H1 (cell line): ENCODE measurements at regions not wholly inside any gene's neighbourhood (a gene's known extent, or its start where the extent isn't known, plus 50 kb on each side); places are given as distances from the start of the nearest gene placed in this dataset.
"Not testable (repeated sequence)": the region's sequence is repeated elsewhere in the genome, so short reads cannot be mapped to it uniquely, and the experiment has no call there.

ENCODE experiments used
- CTCF ChIA-PET: fragments of 300-600 bp; sonication (Branson Sonifier 250); formaldehyde crosslinking; loops from one replicate; lab custom pipeline; 2021; ENCODE audit not compliant: partially characterized antibody; lab: Charles Lee
- POLR2A ChIA-PET: fragments of 300-600 bp; sonication (Branson Sonifier 250); formaldehyde crosslinking; loops from one replicate; lab custom pipeline; 2021; ENCODE audit warnings: inconsistent platforms; ENCODE audit not compliant: partially characterized antibody; lab: Charles Lee
- DNase-seq, 2 experiments: peaks; one replicate each; pipeline versions ENCODE4 v3.0.0 to v3.0.0-alpha.2; 2010 to 2022; ENCODE audit warnings: low spot score in 2 of 2, low read depth in 1 of 2, mixed read lengths in 1 of 2
- FAIRE-seq: peaks from 2 replicates; lab custom pipeline; 2011; peaks lifted over from hg19 to GRCh38; lab: Jason Lieb, UNC
- H2AFZ ChIP-seq: 2 replicates; pipeline ENCODE4 v1.8.1; 2012; ENCODE audit warnings: low read length, inconsistent platforms
- H2AK5ac ChIP-seq: 2 replicates; pipeline ENCODE4 v1.6.1; 2013; ENCODE audit warnings: low read depth, low read length
- H2BK120ac ChIP-seq: replicated peaks from 2 replicates; pipeline ENCODE3; 2013; ENCODE audit warnings: low read depth, low read length, inconsistent platforms
- H2BK12ac ChIP-seq: 2 replicates; pipeline ENCODE4 v1.6.1; 2013; ENCODE audit warnings: low read depth, low read length
- H2BK15ac ChIP-seq: 2 replicates; pipeline ENCODE4 v1.6.1; 2013; ENCODE audit warnings: low read length
- H2BK20ac ChIP-seq: 2 replicates; pipeline ENCODE4 v1.6.1; 2013; ENCODE audit warnings: low read length
- H2BK5ac ChIP-seq: 2 replicates; pipeline ENCODE4 v1.6.1; 2013; ENCODE audit warnings: low read depth, low read length
- H3K14ac ChIP-seq: 2 replicates; pipeline ENCODE4 v1.6.1; 2013; ENCODE audit warnings: inconsistent platforms; ENCODE audit not compliant: insufficient read length
- H3K18ac ChIP-seq: 2 replicates; pipeline ENCODE4 v1.6.1; 2013; ENCODE audit warnings: low read length; ENCODE audit errors: extremely low read depth
- H3K23ac ChIP-seq: 2 replicates; pipeline ENCODE4 v1.6.1; 2013; ENCODE audit warnings: inconsistent platforms; ENCODE audit not compliant: insufficient read length
- H3K23me2 ChIP-seq: 2 replicates; pipeline ENCODE4 v1.6.1; 2013; ENCODE audit warnings: low read depth, low read length
- H3K27ac ChIP-seq: 2 replicates; pipeline ENCODE4 v1.6.1; 2011; ENCODE audit warnings: low read depth, low read length, inconsistent platforms
- H3K27me3 ChIP-seq, 4 experiments: replicated peaks in 1 of 4; 1 replicate in 1 of 4; 2 replicates in 3 of 4; pipeline versions ENCODE4 v1.6.1 to v1.8.1; 2011 to 2013; ENCODE audit warnings: low read length in 3 of 4, mild to moderate bottlenecking in 3 of 4, inconsistent platforms in 2 of 4, mixed read lengths in 2 of 4, moderate library complexity in 1 of 4; ENCODE audit not compliant: control insufficient read depth in 3 of 4, insufficient read depth in 3 of 4; ENCODE audit errors: extremely low read depth in 1 of 4
- H3K36me3 ChIP-seq, 4 experiments: 2 replicates each; pipeline versions ENCODE4 v1.6.1 to v1.8.1; 2011 to 2013; ENCODE audit warnings: mild to moderate bottlenecking in 4 of 4, low read length in 3 of 4, moderate library complexity in 2 of 4, control low read depth in 1 of 4, inconsistent platforms in 1 of 4; ENCODE audit not compliant: insufficient read depth in 4 of 4, control insufficient read depth in 2 of 4
- H3K4ac ChIP-seq: replicated peaks from 2 replicates; pipeline ENCODE3; 2013; ENCODE audit warnings: low read length, low read depth, mixed read lengths, inconsistent platforms; ENCODE audit not compliant: insufficient read length
- H3K4me1 ChIP-seq, 4 experiments: replicated peaks in 1 of 4; 1 replicate in 1 of 4; 2 replicates in 3 of 4; pipeline versions ENCODE4 v1.6.1 to v1.8.1; 2011 to 2013; ENCODE audit warnings: low read length in 3 of 4, inconsistent platforms in 2 of 4, mixed read lengths in 1 of 4; ENCODE audit not compliant: insufficient read depth in 4 of 4, control insufficient read depth in 3 of 4
- H3K4me2 ChIP-seq, 2 experiments: 2 replicates each; pipeline versions ENCODE4 v1.6.1 to v1.8.1; 2011 to 2013; ENCODE audit warnings: low read depth in 2 of 2, low read length in 2 of 2, control low read depth in 1 of 2, inconsistent platforms in 1 of 2, mild to moderate bottlenecking in 1 of 2; ENCODE audit not compliant: insufficient read depth in 1 of 2
- H3K4me3 ChIP-seq, 4 experiments: fragments of 200-600, 300-600 bp in 1 of 4; sonication (generic), shearing (Covaris generic), sonication (Bioruptor Twin) in 1 of 4; 2 replicates each; pipeline versions ENCODE4 v1.5.1 to v1.8.1; 2011 to 2016; ENCODE audit warnings: low read length in 4 of 4, low read depth in 3 of 4, control low read depth in 2 of 4, inconsistent platforms in 2 of 4, mild to moderate bottlenecking in 2 of 4, mixed read lengths in 1 of 4, moderate library complexity in 1 of 4; ENCODE audit not compliant: insufficient read depth in 2 of 4; ENCODE audit errors: extremely low read depth in 1 of 4
- H3K56ac ChIP-seq: replicated peaks from 2 replicates; pipeline ENCODE3; 2013; ENCODE audit warnings: low read depth, mild to moderate bottlenecking, mixed read lengths, low read length, inconsistent platforms; ENCODE audit not compliant: insufficient read length
- H3K79me1 ChIP-seq: 2 replicates; pipeline ENCODE4 v1.6.1; 2013; ENCODE audit warnings: low read depth, low read length, control low read depth
- H3K79me2 ChIP-seq, 2 experiments: 2 replicates each; pipeline versions ENCODE4 v1.6.1 to v1.8.1; 2012 to 2013; ENCODE audit warnings: low read length in 2 of 2, mild to moderate bottlenecking in 2 of 2, inconsistent platforms in 1 of 2; ENCODE audit not compliant: insufficient read depth in 2 of 2, control insufficient read depth in 1 of 2
- H3K9ac ChIP-seq, 4 experiments: replicated peaks in 1 of 4; 1 replicate in 1 of 4; 2 replicates in 3 of 4; pipeline versions ENCODE4 v1.6.1 to v1.8.1; 2011 to 2013; ENCODE audit warnings: low read depth in 3 of 4, low read length in 3 of 4, control low read depth in 2 of 4, mild to moderate bottlenecking in 2 of 4, moderate library complexity in 2 of 4, inconsistent platforms in 1 of 4; ENCODE audit errors: extremely low read depth in 1 of 4
- H3K9me3 ChIP-seq, 2 experiments: 2 replicates each; pipeline versions ENCODE4 v1.6.1 to v1.8.1; 2012 to 2013; ENCODE audit warnings: mild to moderate bottlenecking in 2 of 2, moderate library complexity in 2 of 2, control low read depth in 1 of 2, inconsistent platforms in 1 of 2, low read depth in 1 of 2, low read length in 1 of 2, mixed read lengths in 1 of 2; ENCODE audit not compliant: insufficient read depth in 2 of 2
- H4K20me1 ChIP-seq, 2 experiments: replicated peaks in 1 of 2; 2 replicates each; pipeline versions ENCODE3 to v1.8.1; 2011 to 2013; ENCODE audit warnings: inconsistent platforms in 2 of 2, low read length in 2 of 2, mild to moderate bottlenecking in 1 of 2; ENCODE audit not compliant: insufficient read depth in 2 of 2, control insufficient read depth in 1 of 2
- H4K5ac ChIP-seq: 2 replicates; pipeline ENCODE4 v1.6.1; 2013; ENCODE audit warnings: low read length, low read depth, mixed read lengths, inconsistent platforms; ENCODE audit not compliant: insufficient read length
- H4K8ac ChIP-seq: 2 replicates; pipeline ENCODE4 v1.8.0; 2013; ENCODE audit warnings: mild to moderate bottlenecking, moderate library complexity, low read length, inconsistent platforms; ENCODE audit not compliant: insufficient read depth; ENCODE audit errors: extremely low read depth
- H4K91ac ChIP-seq: replicated peaks from 2 replicates; pipeline ENCODE3; 2013; ENCODE audit warnings: low read length, mixed read lengths, inconsistent platforms; ENCODE audit not compliant: insufficient read length
- MAFK ChIP-seq: IDR thresholded peaks from 2 replicates; pipeline ENCODE4 v1.6.1; 2012; ENCODE audit warnings: low read depth, mild to moderate bottlenecking, improper control_type of control experiment, low read length
- WGBS, 2 experiments: shearing (Covaris generic) in 1 of 2; methylation state at CpG; one replicate each; pipeline versions ENCODE4 v1.1.6 to v1.1.7; 2013 to 2015; ENCODE audit warnings: low lambda C conversion rate in 2 of 2, mixed read lengths in 2 of 2, inconsistent platforms in 1 of 2, low coverage in 1 of 2, missing lambda C conversion rate in 1 of 2; ENCODE audit not compliant: insufficient replicate concordance in 2 of 2, insufficient coverage in 1 of 2, insufficient read length in 1 of 2; ENCODE audit errors: extremely low coverage in 1 of 2, missing lambda C conversion rate in 1 of 2; 5-methylcytosine and 5-hydroxymethylcytosine counted together

DNA sequence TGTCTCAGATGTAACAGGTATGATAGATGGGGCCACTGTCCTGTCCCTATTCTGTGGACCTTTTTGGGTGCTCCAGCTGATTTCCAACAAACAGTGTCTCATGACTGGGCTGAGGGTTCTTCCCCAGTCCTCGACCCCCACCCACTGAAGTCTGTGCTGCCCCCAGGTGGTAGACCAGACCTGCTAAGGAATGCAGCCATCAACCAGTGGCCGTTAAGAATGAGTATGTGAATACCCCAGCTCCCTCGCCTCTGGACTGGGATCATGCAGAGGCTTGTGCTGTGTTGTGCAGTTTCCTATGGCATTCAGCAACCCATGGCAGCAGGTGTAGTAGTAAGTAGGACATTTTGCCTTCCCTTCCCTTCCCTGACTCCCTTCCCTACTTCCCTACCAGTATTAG is 183.1 kb upstream of the KAZN start (continued):
- no peak for TF ChIP-seq MAFK

DNA sequence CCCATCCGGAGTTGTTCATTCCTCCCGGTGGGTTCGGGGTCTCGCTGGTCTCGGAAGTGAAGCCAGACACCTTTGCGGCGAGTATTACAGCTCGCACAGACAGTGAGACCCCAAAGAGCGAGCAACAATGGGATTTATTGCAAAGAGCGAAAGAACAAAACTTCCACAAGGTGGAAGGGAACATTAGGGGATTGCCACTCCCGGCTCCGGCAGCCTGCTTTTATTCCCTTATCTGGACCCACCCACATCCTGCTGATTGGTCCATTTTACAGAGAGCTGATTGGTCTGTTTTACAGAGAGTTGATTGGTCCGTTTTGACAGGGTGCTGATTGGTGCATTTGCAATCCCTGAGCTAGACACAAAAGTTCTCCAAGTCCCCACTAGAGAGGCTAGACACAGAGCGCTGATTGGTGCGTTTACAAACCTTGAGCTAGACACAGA is 178.7 kb upstream of the KAZN start:
- H3K4me2 ChIP-seq, H3K23ac ChIP-seq, H4K20me1 ChIP-seq, H3K4me3 ChIP-seq, H3K18ac ChIP-seq, H3K79me2 ChIP-seq, H4K91ac ChIP-seq, H2AFZ ChIP-seq, H3K36me3 ChIP-seq, FAIRE-seq, H3K79me1 ChIP-seq, H3K14ac ChIP-seq, H3K27ac ChIP-seq, H2BK120ac ChIP-seq, H2BK15ac ChIP-seq, H2BK20ac ChIP-seq, H3K9ac ChIP-seq, DNase-seq, H2BK5ac ChIP-seq, H3K23me2 ChIP-seq, H2BK12ac ChIP-seq, H3K4ac ChIP-seq, POLR2A ChIA-PET, H4K8ac ChIP-seq, H3K56ac ChIP-seq, H3K4me1 ChIP-seq, H4K5ac ChIP-seq, H2AK5ac ChIP-seq, H3K27me3 ChIP-seq: not testable (repeated sequence)
- CTCF ChIA-PET, result interaction anchor here (1.2 to 3.1 kb wide), 3 partner anchors 16 to 306 kb away, joined by 3 to 12 read pairs (median 9); no protein-coding TSS in a partner anchor
- 94% methylated on average over 15 of the region's 15 CpGs; no CpG with 5 or more reads in 1 of the 2 experiments for WGBS, 2 experiments
- peaks cover 0 to 10% of the 10 kb centered on the region in 2 experiments; a peak in 1 of 4 replicates for H3K9me3 ChIP-seq
